DND-41 (cell line): ENCODE measurements at regions not wholly inside any gene's neighbourhood (a gene's known extent, or its start where the extent isn't known, plus 50 kb on each side); places are given as distances from the start of the nearest gene placed in this dataset.

Experiments
- ATAC-seq: fragments of 200-7000 bp; cut with Tn5 transposase; 3 replicates; pipeline ENCODE4 v1.9.1; 2021; ENCODE audit warnings: low read depth; ENCODE audit not compliant: insufficient read depth
- DNase-seq: peaks from one replicate; pipeline ENCODE4 v3.0.0-alpha.2; 2020
- H2AFZ ChIP-seq: 2 replicates; pipeline ENCODE4 v1.6.0; 2012; ENCODE audit warnings: low read depth, low read length
- H3K27ac ChIP-seq: 2 replicates; pipeline ENCODE4 v1.5.1; 2012; ENCODE audit warnings: low read length, inconsistent platforms
- H3K27me3 ChIP-seq: fragments of 200-600 bp; sonication (generic); 2 replicates; pipeline ENCODE4 v1.6.0; 2012; ENCODE audit warnings: low read length, mild to moderate bottlenecking, inconsistent platforms; ENCODE audit not compliant: insufficient read depth, poor library complexity
- H3K36me3 ChIP-seq: 2 replicates; pipeline ENCODE4 v1.5.1; 2012; ENCODE audit warnings: low read length, inconsistent platforms; ENCODE audit not compliant: insufficient read depth
- H3K4me1 ChIP-seq: 2 replicates; pipeline ENCODE4 v1.5.1; 2012; ENCODE audit warnings: mild to moderate bottlenecking, low read length; ENCODE audit not compliant: insufficient read depth
- H3K4me2 ChIP-seq: 2 replicates; pipeline ENCODE4 v1.6.0; 2012; ENCODE audit warnings: mild to moderate bottlenecking, moderate library complexity, low read length, inconsistent platforms; ENCODE audit not compliant: insufficient read depth
- H3K4me3 ChIP-seq, 2 experiments: fragments of 200-600 bp in 1 of 2; shearing (Covaris generic) in 1 of 2; 2 replicates each; pipeline ENCODE4 v1.5.1; 2012 to 2016; ENCODE audit warnings: inconsistent platforms in 2 of 2, low read length in 2 of 2, mild to moderate bottlenecking in 2 of 2, low read depth in 1 of 2, moderate library complexity in 1 of 2
- H3K79me2 ChIP-seq: 2 replicates; pipeline ENCODE4 v1.6.0; 2012; ENCODE audit warnings: low read length, inconsistent platforms; ENCODE audit not compliant: insufficient read depth
- H3K9ac ChIP-seq: 2 replicates; pipeline ENCODE4 v1.6.0; 2012; ENCODE audit warnings: low read depth, mild to moderate bottlenecking, inconsistent platforms, low read length, moderate library complexity
- H3K9me3 ChIP-seq: 2 replicates; pipeline ENCODE4 v1.5.1; 2012; ENCODE audit warnings: low read length, moderate library complexity, mild to moderate bottlenecking, inconsistent platforms; ENCODE audit not compliant: insufficient read depth, severe bottlenecking
- H4K20me1 ChIP-seq: 2 replicates; pipeline ENCODE4 v1.6.0; 2012; ENCODE audit warnings: low read length; ENCODE audit not compliant: insufficient read depth
- CTCF ChIP-seq: IDR thresholded peaks from 2 replicates; pipeline ENCODE4 v1.5.1; 2012; ENCODE audit warnings: borderline replicate concordance, low read length, moderate library complexity, mild to moderate bottlenecking; ENCODE audit not compliant: poor library complexity, severe bottlenecking; ENCODE audit errors: extremely low read depth
- EZH2 ChIP-seq: IDR thresholded peaks from 3 replicates; pipeline ENCODE4 v1.6.1; 2012; ENCODE audit warnings: borderline replicate concordance, low read depth, mild to moderate bottlenecking, moderate library complexity, low read length, inconsistent platforms; ENCODE audit not compliant: severe bottlenecking

- no peaks in the 10 kb centered on the region for H3K9me3 ChIP-seq
- H3K9ac ChIP-seq: no peak overlapping the region
- H4K20me1 ChIP-seq: no peaks in the 10 kb centered on the region
- H3K4me1 ChIP-seq: 0 out of 2 replicates have a peak, but pooled peaks cover 2% of the 10 kb centered on the region
- DNase-seq (no peak), ATAC-seq (no peak)
- no peak for TF ChIP-seq EZH2
- TF ChIP-seq CTCF: no peak
- no peaks in the 10 kb centered on the region for H3K79me2 ChIP-seq
- H3K27me3 ChIP-seq: peaks cover 19% of the 10 kb centered on the region
- H3K27ac ChIP-seq: no peak overlapping the region
- no peaks in the 10 kb centered on the region for H3K36me3 ChIP-seq
- no peak overlapping the region for H2AFZ ChIP-seq
- H3K4me2 ChIP-seq: no peak overlapping the region
- H3K4me3 ChIP-seq: no peak overlapping the region
Observed at GRCh38 chr2:88870267-88870839, 178.9 kb downstream of the RPIA start.

- Histone ChIP-seq H3K4me3 (no peak overlapping the region), H3K4me2 (no peak overlapping the region)
- no peak for TF ChIP-seq CTCF
- TF ChIP-seq EZH2: no peak
Observed at GRCh38 chr2:88871336-88871735, 179.9 kb downstream of the RPIA start.

GRCh38 chr2:88873620-88874019 is 182.1 kb downstream of the RPIA start:
- H3K4me2 ChIP-seq: peak overlapping the region; percentile 50; the same call in 1 of the 2 replicates
- no peak for DNase-seq
- H3K79me2 ChIP-seq: no peaks in the 10 kb centered on the region
- H3K36me3 ChIP-seq: no peaks in the 10 kb centered on the region
- no peak overlapping the region for H3K27ac ChIP-seq
- H4K20me1 ChIP-seq: no peaks in the 10 kb centered on the region
- H3K4me1 ChIP-seq: 0 out of 2 replicates have a peak, but pooled peaks cover 2% of the 10 kb centered on the region
- no peak overlapping the region for H3K9ac ChIP-seq
- TF ChIP-seq EZH2: no peak
- no peak for TF ChIP-seq CTCF
- ATAC-seq: no peak
- no peak overlapping the region for H3K4me3 ChIP-seq
- no peaks in the 10 kb centered on the region for H3K9me3 ChIP-seq
- H2AFZ ChIP-seq: peak overlapping the region; percentile 56; the same call in 1 of the 2 replicates
- no peaks in the 10 kb centered on the region for H3K27me3 ChIP-seq

More at GRCh38 chr2:88871336-88871735, 179.9 kb downstream of the RPIA start:
- H3K9me3 ChIP-seq: no peaks in the 10 kb centered on the region
- no peaks in the 10 kb centered on the region for H3K79me2 ChIP-seq
- H3K27me3 ChIP-seq: peaks cover 12% of the 10 kb centered on the region
- H3K27ac ChIP-seq: no peak overlapping the region
- no peaks in the 10 kb centered on the region for H3K36me3 ChIP-seq
- H4K20me1 ChIP-seq: no peaks in the 10 kb centered on the region
- 0 out of 2 replicates have a peak, but pooled peaks cover 2% of the 10 kb centered on the region for H3K4me1 ChIP-seq
- H2AFZ ChIP-seq: no peak overlapping the region
- no peak for DNase-seq
- ATAC-seq: no peak
- H3K9ac ChIP-seq: no peak overlapping the region
